HG03064 (cell line): ENCODE measurements at regions not wholly inside any gene's neighbourhood (a gene's known extent, or its start where the extent isn't known, plus 50 kb on each side); places are given as distances from the start of the nearest gene placed in this dataset.
"Not testable (repeated sequence)": the region's sequence is repeated elsewhere in the genome, so short reads cannot be mapped to it uniquely, and the experiment has no call there.

Experiments
- ATAC-seq: cut with Tn5 transposase; IDR thresholded peaks from one replicate; pipeline ENCODE4 v1.9.1; 2021; ENCODE audit warnings: low read depth; ENCODE audit not compliant: unreplicated experiment

DNA sequence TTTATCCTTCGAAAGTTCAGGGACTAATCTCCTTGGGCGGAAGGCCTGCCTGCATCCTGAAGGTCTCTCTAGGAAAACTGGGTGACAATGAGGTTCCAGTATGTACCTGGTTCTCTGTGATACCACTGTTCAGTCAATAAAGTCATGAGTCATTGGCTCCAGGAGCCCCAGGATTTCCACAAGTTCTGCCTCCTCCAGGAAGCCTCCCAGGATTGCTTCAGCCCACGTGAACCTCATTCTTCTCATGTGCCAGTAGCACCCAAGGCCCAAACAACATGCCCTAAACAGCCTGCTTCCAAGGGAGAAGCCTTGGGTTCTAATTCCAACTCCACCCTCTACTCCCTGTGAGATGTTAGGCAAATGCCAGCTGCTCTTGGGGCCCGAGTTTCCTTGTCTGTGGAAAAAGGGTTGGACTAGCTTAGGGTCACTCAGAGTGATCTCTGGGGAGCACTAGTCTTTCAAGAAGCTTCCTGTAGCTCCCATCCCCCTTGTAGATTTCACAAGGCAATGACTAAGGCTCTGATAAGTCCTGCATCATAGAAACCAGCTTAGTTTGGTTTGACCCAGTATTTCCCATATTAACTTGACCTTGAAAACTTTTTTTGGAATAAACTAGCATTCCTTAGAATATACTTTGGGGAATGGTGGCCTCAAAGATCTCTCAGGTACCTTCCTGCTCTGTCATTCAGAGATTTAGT, 118.3 kb upstream of the ATP2B2 start:
- ATAC-seq: no peak

DNA sequence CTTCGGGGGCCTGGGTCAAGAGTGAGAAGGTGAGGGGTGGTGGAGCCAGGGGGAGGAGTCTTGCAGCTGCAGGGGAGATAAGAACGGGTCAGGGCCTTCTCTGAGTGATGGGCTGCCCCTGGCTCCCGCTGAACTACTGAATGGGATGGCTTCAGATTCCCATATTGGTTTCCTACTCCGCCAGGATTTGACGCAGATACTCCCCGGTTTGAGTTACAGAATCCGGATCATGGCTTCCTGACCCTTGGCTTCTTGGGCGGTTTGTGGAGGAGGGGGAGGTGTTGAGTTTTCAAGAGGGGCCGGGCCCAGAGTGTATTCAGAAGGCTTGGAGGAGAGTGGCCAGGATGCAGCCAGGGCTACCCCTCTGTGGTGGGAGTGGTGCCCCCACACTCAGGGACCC, 119.9 kb upstream of the ATP2B2 start:
- no peak for ATAC-seq

DNA sequence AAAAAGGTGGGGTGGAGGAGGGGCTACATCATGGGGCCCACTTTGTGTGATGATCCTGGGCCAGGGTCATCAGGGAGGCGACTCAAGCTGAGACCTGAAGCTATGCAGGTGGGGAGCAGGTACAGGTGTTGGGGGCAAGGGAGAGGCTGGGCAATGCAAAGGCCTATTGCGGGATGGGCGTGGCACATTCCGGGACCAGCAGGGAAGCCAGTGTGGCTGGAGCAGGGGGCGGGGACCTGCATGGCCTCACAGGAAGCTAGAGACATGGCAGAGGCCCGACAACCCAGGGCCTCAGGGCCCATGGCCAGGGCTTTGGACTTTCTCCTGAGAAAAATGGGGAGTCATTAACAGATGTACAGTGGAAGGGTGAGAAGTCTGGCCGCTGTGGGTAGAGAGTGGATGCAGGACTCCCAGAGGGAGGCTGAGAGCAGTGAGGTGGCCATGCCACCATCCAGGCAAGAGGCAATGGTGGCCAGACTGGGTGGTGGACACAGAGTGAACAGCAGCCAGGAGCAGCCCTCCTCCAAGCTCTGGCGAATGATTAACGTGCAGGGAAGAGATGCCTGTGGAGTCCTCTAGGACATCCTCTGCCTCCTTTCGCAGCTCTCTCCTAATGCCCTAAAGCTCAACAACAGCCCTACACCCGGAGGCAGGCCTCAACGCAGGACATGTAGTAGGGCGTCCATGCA, 122.6 kb upstream of the ATP2B2 start:
- no peak for ATAC-seq

DNA sequence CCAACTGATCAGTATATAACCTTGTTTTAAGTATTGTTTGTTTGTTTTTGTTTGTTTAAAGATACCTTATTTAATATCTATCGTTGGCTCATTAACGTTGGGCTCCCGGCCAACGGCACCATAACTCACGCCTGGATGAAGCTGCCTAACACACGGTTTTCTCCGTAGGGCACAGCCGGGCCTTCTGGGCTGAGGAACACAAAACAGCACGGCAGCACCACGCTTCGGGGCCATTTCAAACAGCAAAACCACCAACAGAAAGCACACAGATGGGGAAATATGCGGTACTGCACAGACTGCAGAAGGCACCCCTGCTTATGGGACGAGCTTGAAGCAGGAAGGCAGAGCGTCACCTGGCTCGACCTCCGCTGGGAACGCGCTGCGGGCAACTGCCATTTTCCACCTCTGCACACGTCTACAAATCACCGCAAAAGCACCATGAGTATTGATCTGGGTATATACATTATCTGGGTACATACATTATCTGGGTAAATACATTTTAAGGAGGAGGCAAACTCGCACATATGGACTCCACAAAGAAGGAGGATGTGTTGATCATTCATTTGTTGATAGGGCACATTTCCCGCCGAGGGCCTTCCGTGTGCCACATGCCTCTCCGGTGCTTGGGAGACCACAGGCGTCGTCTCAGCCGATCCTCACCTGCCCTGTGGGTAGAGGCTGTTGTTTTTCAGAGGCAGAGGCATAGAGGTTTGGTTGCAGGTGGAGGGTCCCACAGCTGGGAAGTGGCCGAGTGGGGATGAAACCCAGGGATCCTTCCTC, 123.7 kb upstream of the ATP2B2 start:
- ATAC-seq: no peak

DNA sequence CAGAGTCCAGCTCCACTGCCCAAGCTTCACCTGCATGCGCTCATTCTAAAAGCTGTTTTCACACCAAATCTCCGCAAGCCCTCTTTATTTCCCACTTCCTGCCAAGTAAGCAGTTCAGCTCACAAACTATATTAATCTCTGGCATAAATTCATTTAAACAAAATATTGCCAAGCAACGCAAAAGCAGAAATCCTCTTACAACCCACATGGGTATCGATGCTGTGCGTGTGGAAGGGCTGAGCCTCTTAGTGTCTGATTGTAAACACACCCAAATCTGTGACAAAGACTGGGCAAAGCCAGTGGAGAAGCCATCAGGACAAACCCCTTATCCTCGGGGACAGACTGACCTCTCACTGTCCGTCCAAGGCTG, 124.3 kb upstream of the ATP2B2 start:
- ATAC-seq: no peak

DNA sequence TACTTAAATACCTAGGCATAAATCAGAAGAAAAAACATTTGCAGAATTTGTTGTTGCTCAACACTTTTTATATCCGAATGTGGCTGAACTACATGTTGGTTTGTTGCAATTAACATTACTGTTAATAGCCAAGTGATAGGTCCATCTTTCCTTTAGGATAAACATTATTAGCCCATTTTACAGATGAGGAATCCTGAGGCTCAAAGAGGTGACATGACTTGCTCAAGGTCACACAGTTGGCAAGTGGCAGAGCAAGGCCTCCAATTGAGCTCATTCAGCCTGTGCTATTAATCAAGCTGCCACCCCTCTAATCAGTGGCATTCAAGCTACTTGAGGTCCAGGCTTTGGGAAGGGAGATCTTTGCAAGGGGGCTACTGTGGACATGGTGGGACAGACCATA, 125.8 kb upstream of the ATP2B2 start:
- ATAC-seq: no peak

DNA sequence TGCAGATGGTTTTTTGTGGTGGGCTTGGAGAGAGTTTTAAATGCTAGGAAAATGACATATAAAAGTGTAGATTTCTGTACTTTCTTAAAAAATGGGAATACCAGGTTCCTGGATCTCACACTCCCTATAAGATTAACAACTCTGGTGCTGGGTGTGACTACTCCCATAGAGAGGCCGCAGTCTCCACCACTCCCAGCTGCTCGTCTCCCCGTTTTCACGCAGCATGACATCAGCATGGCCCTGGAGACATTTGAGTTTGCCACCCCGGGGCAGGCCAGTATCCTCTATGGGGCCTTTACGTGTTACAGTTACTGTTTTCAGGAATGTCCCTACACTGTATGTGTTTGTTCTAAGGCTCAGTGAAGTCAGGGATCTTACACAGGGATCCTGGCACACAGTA, 126.7 kb upstream of the ATP2B2 start:
- ATAC-seq: no peak

DNA sequence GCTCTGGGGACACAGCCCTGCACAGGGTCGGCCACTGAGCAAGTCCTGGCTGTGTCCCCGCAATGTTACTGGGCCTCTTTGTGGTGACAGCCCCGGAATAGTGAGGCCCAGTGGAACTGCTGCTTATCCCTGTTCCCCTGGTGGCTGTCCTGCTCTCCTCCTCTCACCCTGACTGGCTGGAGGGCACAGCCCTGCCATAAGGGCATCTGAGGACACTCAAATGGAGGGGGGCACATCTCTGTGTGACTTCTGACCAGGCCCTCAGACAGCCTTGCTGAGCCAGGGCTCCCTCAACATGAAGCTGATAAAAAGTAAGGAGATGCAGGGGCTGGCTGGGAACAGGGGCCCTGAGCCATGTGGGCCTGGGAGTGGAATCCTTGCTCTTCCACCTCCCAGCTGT, 127.4 kb upstream of the ATP2B2 start:
- no peak for ATAC-seq

DNA sequence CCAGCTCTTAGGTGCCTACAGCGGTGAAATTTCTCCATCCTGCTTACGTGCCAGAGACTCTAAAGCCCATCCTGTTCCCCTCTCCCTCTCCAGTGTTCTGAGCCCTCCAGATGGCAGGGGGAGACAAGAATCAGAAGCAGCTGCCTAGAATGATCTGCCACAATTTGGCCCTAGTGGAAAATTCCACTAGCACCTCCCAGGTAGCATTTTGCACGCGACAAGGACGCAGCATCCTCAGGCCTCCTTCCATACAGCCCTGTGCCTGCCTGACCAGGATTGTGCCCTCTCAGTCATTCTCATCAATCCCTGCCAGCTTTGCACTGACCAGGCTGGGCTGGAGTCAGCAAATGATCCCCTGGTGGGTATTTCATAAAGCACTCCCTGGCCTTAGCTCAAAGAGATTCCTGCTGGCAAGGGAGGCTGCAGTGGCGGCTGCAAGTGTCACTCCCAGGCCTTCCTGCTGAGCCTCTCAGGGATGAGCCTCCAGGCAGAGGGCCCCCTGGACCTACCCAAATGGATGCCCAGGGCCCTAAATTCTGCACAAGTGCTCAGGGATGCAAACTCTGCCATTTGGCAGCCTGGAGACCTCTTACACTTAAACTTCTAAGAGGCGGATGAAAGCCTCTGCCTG, 130.2 kb upstream of the ATP2B2 start:
- no peak for ATAC-seq

DNA sequence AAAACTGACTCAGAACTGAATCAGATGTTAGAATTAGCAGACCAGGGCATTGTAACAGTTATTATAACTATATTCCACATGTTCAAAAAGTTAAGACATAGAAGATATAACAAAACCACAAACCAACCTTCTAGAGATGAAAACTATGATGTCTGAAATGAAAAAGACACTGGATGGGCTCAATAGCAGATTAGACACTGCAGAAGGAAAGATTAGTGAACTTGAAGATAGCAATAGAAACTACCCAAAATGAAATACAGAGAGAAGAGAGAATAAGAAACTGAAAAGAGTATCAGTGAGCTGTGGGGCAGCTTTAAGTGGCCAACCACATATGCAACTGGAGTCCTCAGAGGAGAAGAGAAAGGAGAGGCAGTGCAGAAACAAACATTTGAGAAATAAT, 132.0 kb upstream of the ATP2B2 start:
- no peak for ATAC-seq

DNA sequence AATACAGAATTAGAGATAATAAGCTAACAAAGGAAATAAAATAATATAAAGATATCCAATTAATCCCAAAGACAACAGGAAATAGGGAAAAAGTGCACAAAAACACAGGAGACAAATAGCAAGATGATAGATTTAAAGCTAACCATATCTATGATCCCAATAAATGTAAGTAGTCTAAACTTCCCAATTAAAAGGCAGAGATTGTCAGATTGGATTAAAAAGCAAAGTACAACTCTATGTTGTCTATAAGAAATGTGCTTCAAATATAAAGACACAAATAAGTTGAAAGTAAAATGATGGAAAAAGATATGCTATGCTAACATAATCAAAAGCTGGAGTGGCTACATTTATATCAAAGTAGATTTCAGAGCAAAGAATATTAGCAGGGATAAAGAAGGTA, 133.1 kb upstream of the ATP2B2 start:
- ATAC-seq: no peak

DNA sequence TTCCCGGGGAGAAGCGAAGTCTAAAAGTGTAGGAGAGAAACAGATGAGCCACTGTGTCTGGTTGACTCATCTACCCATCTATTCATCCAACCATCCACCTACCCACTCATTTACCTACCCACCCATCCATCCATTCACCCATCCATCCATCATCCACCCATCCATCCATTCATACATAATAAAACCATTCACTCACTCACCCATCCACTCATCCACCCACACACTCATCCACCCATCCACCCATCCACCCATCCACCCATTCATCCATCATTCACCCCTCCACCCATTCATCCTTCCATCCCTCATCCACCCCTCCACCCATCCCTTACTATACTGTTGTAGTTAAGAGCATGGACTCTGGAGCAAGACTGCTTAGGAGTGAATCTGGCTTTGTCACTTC, 136.4 kb upstream of the ATP2B2 start:
- no peak for ATAC-seq

DNA sequence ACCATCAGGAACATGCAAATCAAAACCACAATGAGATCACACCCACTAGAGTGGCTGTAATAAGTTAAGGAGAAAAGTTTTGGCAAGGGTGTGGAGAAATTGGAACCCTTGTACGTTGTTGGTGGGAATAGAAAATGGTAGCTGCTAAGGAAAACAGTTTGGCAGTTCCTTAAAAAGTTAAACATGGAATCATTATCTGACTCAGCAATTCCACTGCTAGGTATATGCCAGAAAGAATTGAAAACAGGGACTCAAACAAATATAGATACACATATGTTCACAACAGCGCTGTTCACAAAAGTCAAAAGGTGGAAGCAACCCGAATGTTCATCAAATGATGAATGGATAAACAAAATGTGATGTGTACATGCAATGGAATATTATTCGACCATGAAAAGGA, 138.8 kb upstream of the ATP2B2 start:
- ATAC-seq: no peak

DNA sequence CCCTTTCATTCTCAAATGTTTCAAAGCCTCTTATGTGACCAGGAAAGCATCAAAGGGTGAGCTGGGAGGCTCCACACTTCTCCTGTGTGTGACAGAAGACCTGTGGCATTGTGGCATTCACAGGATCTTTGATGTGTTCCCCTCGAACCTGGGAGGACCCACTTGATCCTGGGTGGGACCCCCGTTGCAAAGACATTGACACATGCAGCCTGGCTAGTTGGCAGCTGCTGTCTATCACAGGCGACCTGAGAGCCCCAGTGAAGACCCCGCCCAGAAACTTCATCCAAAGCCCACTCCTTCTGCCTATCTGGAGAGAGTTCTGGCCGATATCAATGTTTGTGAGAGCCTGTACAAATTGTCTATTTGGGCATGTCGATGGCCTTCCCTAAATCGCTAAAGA, 140.4 kb upstream of the ATP2B2 start:
- no peak for ATAC-seq

DNA sequence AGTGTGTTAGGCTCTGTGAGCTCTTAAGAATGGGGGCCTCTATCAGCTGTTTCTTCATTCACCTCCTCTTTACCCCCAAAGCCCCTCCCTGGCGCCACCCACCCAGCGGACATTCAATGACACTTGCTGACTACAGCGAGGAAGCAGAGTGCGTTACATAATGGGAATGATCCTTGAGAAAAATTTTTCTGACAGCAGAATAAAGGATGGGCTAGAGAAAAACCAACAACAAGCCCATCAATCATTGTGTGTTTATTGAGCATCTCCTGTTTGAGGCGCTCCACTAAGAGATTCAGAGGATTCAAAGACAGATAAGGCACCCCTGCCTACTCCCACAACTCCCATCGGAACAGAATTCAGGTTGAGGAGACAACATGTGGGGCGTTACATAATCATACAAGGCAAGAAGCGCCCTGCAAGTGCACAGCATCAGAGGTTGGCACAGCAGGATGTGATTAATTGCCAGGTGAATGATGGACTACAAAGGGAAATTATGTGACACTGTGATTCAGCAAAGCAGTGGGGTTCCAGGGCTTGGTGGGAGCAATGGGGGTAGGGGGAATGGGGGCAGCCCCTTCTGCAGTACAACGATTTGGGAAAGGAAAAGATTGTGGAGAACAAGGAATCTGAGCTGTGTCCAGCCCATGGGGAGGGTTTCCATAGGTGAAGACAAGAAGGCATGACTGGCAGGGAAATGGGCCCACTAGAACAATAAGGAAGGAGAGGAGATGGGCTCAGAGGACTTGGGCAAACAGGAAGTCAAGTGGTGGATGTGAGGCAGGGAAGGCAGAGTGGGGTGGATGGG, 141.3 kb upstream of the ATP2B2 start:
- no peak for ATAC-seq

DNA sequence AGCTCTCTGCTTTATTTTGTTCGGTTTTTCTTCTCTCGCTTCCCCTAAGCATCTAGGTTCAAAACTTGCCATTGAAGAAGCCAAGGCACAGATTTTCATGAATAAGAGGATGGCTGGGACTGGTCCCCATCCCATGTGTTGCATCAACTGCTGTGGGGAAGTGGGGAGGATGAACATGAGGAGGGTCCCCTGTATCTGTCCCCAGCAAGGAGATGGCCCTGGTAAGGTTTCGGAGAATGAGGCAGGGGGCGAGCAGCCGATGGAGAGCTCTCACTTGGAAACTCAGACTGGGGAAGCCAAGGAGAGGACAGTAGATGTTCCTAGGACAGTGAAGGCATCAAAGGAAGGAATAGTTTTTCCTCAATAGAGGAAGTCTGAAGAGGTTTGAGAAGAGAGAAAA, 142.0 kb upstream of the ATP2B2 start:
- no peak for ATAC-seq

DNA sequence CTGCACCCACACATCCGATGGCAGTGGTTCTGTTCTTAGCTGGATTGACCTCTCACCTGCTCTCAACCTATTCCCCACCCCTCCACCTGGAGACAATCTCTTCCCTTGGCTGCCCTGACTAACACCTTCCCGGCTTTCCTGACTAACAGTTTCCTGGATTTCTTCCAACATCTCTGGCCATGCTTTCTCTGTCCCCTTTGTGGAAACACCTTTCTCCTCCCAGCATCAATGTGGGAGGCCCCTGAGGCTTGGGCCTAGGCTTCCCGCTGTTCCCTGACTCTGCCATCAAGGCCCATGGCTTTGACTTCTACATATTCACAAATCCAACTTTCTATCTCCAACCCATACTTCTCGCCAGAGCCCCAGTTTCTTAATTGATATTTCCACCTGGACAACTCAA, 142.8 kb upstream of the ATP2B2 start:
- no peak for ATAC-seq

DNA sequence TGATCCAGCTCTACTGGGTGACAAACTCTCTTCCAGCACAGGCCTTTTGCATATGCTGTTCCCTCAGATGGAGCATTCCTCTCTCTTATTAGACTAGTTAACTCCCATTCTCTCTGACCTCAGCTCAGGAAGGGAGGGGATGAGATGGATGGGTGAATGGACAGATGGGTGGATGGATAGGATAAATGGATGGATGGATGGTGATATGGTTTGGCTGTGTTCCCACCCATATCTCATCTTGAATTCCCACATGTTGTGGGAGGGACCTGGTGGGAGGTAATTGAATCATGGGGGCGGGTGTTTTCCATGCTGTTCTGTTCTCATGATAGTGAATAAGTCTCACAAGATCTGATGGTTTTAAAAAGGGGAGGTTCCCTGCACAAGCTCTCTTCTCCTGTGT, 144.1 kb upstream of the ATP2B2 start:
- ATAC-seq: not testable (repeated sequence)

DNA sequence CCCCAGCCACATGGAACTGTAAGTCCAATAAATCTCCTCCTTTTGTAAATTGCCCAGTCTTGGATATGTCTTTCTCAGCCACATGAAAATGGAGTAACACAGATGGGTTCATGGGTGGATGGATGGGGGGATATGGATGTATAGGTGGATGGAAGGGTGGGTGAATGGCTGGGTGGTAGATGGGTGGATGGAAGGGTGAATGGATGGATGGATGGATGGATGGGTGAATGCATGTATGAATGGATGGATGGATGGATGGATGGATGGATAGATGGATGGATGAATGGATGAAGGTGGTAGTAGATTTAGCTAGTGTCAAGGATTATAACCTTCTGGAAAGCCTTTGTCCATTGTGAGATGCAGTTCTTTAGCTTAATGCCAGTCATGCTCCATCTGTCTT, 146.1 kb upstream of the ATP2B2 start:
- no peak for ATAC-seq

DNA sequence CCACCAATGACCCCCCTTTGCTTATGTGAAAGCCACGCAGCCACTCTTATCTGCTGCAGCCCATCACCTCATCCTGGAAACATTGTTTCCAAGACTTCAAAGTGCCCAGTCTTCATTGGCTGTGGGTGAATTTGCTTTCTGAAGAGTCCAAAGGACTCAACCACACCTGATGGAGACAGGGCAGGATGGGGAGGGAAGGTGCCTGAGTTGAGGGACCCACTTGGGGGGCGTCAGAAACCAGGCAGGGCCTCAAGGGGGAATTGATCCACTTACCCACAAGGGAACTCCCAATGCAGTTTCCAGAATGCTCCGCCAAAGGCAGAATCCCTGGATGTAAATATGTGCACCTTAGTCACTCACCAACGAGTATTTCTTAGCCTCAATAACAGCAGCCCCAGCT, 147.9 kb upstream of the ATP2B2 start:
- no peak for ATAC-seq
